ENCODE measurements at regions not wholly inside any gene's neighbourhood (a gene's known extent, or its start where the extent isn't known, plus 50 kb on each side); places are given as distances from the start of the nearest gene placed in this dataset.

DNA sequence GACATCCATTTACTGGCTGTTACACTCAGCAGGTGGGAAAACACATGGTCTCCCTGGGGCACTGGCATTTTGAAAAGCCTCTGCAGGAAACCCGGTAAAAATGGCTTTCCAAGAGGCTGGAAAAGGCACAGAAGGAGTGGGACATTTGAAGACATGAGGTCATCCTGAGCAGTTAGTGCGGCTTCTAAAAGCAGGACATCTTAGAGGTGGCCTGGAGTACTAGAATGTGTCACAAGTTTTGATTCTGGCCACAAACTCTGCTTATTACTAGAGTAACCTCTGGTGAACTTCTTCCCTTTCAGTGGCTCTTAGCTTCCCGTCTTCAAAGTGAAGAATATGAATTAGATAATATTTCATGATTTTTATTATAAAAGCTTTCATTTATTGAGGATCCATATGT is 423.0 kb upstream of the BRINP1 start:
- ChIA-PET POLR2A (no interaction called here), CTCF (no interaction called here)
- intact Hi-C loops (cut with micrococcal nuclease; ENCODE audit: unreplicated experiment) (no loop called here), in situ Hi-C loops (cut with HindIII; ENCODE audit: low pct_unique_long_range_greater_than_20kb, low sequenced_read_pairs) (no loop called here)
- ATAC-seq (no peak), DNase-seq (ENCODE audit: low read depth, low spot score) (no peak)
- Histone ChIP-seq H3K27ac (ENCODE audit: low read length) (no peak overlapping the region), H3K9me3 (ENCODE audit: control insufficient read depth, insufficient read depth, low read depth, low read length) (no peaks in the 10 kb centered on the region), H3K27me3 (ENCODE audit: control insufficient read depth, insufficient read depth, low read length) (no peaks in the 10 kb centered on the region), H3K4me1 (ENCODE audit: control insufficient read depth, insufficient read depth, low read length) (no peaks in the 10 kb centered on the region), H3K4me3 (ENCODE audit: low read depth in 2 of 2, low read length in 2 of 2) (no peak overlapping the region), H3K36me3 (ENCODE audit: control insufficient read depth, insufficient read depth, low read length) (no peaks in the 10 kb centered on the region)
- no TSS peak for BruUV-seq (replicated peaks)
- TF ChIP-seq TCF7L2 (IDR thresholded peaks at IDR 0.05; ENCODE audit: low read depth, low read length): no peak
- TF ChIP-seq, protein P1, sequence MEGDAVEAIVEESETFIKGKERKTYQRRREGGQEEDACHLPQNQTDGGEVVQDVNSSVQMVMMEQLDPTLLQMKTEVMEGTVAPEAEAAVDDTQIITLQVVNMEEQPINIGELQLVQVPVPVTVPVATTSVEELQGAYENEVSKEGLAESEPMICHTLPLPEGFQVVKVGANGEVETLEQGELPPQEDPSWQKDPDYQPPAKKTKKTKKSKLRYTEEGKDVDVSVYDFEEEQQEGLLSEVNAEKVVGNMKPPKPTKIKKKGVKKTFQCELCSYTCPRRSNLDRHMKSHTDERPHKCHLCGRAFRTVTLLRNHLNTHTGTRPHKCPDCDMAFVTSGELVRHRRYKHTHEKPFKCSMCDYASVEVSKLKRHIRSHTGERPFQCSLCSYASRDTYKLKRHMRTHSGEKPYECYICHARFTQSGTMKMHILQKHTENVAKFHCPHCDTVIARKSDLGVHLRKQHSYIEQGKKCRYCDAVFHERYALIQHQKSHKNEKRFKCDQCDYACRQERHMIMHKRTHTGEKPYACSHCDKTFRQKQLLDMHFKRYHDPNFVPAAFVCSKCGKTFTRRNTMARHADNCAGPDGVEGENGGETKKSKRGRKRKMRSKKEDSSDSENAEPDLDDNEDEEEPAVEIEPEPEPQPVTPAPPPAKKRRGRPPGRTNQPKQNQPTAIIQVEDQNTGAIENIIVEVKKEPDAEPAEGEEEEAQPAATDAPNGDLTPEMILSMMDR (IDR thresholded peaks at IDR 0.05): no peak
- TF ChIP-seq, protein P2, sequence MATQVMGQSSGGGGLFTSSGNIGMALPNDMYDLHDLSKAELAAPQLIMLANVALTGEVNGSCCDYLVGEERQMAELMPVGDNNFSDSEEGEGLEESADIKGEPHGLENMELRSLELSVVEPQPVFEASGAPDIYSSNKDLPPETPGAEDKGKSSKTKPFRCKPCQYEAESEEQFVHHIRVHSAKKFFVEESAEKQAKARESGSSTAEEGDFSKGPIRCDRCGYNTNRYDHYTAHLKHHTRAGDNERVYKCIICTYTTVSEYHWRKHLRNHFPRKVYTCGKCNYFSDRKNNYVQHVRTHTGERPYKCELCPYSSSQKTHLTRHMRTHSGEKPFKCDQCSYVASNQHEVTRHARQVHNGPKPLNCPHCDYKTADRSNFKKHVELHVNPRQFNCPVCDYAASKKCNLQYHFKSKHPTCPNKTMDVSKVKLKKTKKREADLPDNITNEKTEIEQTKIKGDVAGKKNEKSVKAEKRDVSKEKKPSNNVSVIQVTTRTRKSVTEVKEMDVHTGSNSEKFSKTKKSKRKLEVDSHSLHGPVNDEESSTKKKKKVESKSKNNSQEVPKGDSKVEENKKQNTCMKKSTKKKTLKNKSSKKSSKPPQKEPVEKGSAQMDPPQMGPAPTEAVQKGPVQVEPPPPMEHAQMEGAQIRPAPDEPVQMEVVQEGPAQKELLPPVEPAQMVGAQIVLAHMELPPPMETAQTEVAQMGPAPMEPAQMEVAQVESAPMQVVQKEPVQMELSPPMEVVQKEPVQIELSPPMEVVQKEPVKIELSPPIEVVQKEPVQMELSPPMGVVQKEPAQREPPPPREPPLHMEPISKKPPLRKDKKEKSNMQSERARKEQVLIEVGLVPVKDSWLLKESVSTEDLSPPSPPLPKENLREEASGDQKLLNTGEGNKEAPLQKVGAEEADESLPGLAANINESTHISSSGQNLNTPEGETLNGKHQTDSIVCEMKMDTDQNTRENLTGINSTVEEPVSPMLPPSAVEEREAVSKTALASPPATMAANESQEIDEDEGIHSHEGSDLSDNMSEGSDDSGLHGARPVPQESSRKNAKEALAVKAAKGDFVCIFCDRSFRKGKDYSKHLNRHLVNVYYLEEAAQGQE (IDR thresholded peaks at IDR 0.05; ENCODE audit: insufficient read depth in 1 of 2, low read depth in 2 of 2, low read length in 1 of 2): no peak
- TF ChIP-seq POLR2AphosphoS5 (IDR thresholded peaks at IDR 0.05; ENCODE audit: low read depth, low read length): no peak
- TF ChIP-seq SIN3A (IDR thresholded peaks at IDR 0.05; ENCODE audit: borderline replicate concordance, insufficient read depth, low read depth, low read length): no peak

DNA sequence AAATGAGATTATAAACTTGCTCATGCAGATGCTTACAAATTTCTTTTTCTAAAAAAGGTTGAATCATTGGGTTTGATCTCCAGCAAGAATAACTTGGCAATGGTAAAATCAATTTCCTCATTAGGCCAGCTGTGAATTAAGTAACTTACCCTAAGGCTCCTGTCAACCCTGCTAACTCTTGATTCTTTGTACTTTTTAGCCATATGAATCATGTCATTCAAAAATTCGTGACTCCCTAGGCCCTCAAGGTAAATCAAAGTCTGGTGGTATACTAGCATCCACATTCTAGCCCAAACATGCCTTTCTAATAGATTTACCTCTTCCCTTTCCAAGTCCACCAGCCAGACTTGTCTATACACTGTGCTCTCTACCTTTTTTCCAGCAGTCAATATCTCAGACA is 420.8 kb upstream of the BRINP1 start:
- in situ Hi-C loops (cut with HindIII; ENCODE audit: low pct_unique_long_range_greater_than_20kb, low sequenced_read_pairs) (no loop called here), intact Hi-C loops (cut with micrococcal nuclease; ENCODE audit: unreplicated experiment) (no loop called here)
- Histone ChIP-seq H3K4me1 (ENCODE audit: control insufficient read depth, insufficient read depth, low read length) (no peaks in the 10 kb centered on the region), H3K36me3 (ENCODE audit: control insufficient read depth, insufficient read depth, low read length) (no peaks in the 10 kb centered on the region), H3K27ac (ENCODE audit: low read length) (no peak overlapping the region), H3K9me3 (ENCODE audit: control insufficient read depth, insufficient read depth, low read depth, low read length) (no peaks in the 10 kb centered on the region), H3K27me3 (ENCODE audit: control insufficient read depth, insufficient read depth, low read length) (no peaks in the 10 kb centered on the region), H3K4me3 (ENCODE audit: low read depth in 2 of 2, low read length in 2 of 2) (no peak overlapping the region)
- CTCF ChIA-PET: no interaction called here
- TF ChIP-seq, protein P2 (IDR thresholded peaks at IDR 0.05; ENCODE audit: insufficient read depth in 1 of 2, low read depth in 2 of 2, low read length in 1 of 2): no peak
- TF ChIP-seq TCF7L2 (IDR thresholded peaks at IDR 0.05; ENCODE audit: low read depth, low read length) (no peak), SIN3A (IDR thresholded peaks at IDR 0.05; ENCODE audit: borderline replicate concordance, insufficient read depth, low read depth, low read length) (no peak), POLR2AphosphoS5 (IDR thresholded peaks at IDR 0.05; ENCODE audit: low read depth, low read length) (no peak)
- TF ChIP-seq, protein P1 (IDR thresholded peaks at IDR 0.05): no peak
- DNase-seq (ENCODE audit: low read depth, low spot score) (no peak), ATAC-seq (no peak)
- BruUV-seq (replicated peaks): no TSS peak
- POLR2A ChIA-PET: no interaction called here
